PC-9 (cell line): ENCODE measurements at regions not wholly inside any gene's neighbourhood (a gene's known extent, or its start where the extent isn't known, plus 50 kb on each side); places are given as distances from the start of the nearest gene placed in this dataset.

ENCODE experiments used
- EZH2 ChIP-seq: fragments of 200-600 bp; sonication (generic); IDR thresholded peaks from 2 replicates; pipeline ENCODE4 v1.8.0; 2017; ENCODE audit warnings: antibody characterized with exemption, low read depth
- TF ChIP-seq, protein P1 (sequence below): fragments of 200-600 bp; sonication (generic); conservative IDR thresholded peaks from 2 replicates; pipeline ENCODE4 v1.6.1; 2017; ENCODE audit warnings: mixed run types, antibody characterized with exemption, mild to moderate bottlenecking, moderate library complexity

DNA sequence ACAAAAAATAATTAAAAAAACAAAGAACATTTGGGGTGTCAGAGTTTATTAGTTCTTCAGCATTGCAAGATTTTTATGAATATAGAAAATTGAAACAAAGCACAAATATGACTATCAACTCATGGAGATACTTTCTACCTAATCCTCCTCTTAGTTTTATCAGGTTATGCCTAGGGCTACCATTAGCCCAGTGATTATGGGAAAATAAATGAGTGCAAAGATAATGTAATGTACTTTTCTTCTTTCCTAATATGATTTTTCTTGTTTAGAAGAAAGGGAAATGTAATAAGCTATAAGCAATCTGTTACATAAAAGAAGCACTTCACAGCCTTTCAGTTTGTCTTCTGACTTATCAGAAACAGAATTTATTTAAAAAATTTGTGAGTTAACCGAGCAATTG lies 676.8 kb downstream of the SORCS1 start:
- TF ChIP-seq, protein P1, sequence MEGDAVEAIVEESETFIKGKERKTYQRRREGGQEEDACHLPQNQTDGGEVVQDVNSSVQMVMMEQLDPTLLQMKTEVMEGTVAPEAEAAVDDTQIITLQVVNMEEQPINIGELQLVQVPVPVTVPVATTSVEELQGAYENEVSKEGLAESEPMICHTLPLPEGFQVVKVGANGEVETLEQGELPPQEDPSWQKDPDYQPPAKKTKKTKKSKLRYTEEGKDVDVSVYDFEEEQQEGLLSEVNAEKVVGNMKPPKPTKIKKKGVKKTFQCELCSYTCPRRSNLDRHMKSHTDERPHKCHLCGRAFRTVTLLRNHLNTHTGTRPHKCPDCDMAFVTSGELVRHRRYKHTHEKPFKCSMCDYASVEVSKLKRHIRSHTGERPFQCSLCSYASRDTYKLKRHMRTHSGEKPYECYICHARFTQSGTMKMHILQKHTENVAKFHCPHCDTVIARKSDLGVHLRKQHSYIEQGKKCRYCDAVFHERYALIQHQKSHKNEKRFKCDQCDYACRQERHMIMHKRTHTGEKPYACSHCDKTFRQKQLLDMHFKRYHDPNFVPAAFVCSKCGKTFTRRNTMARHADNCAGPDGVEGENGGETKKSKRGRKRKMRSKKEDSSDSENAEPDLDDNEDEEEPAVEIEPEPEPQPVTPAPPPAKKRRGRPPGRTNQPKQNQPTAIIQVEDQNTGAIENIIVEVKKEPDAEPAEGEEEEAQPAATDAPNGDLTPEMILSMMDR = no peak
- TF ChIP-seq EZH2 = no peak
